Neural progenitor cell (in vitro differentiated cells): ENCODE measurements at regions not wholly inside any gene's neighbourhood (a gene's known extent, or its start where the extent isn't known, plus 50 kb on each side); places are given as distances from the start of the nearest gene placed in this dataset.

Source experiments
- DNase-seq: peaks from one replicate; pipeline ENCODE4 v3.0.0-alpha.2; 2016; ENCODE audit warnings: low spot score
- H2AFZ ChIP-seq: fragments of 200-600 bp; sonication (generic); replicated peaks from 2 replicates; pipeline ENCODE4 v1.6.1; 2016; ENCODE audit warnings: antibody characterized with exemption
- H3F3A ChIP-seq: fragments of 200-600 bp; sonication (generic); 2 replicates; pipeline ENCODE4 v1.6.1; 2016; ENCODE audit warnings: antibody characterized with exemption, low read depth
- H3K27ac ChIP-seq: fragments of 200-600 bp; sonication (generic); 2 replicates; pipeline ENCODE4 v1.5.1; 2016; ENCODE audit warnings: mild to moderate bottlenecking
- H3K27me3 ChIP-seq: fragments of 200-600 bp; sonication (generic); 2 replicates; pipeline ENCODE4 v1.6.1; 2016; ENCODE audit warnings: mild to moderate bottlenecking, moderate library complexity
- H3K36me3 ChIP-seq: fragments of 200-600 bp; sonication (generic); 2 replicates; pipeline ENCODE4 v1.5.1; 2016
- H3K4me1 ChIP-seq: fragments of 200-600 bp; sonication (generic); 2 replicates; pipeline ENCODE4 v1.6.1; 2016; ENCODE audit warnings: mixed run types
- H3K4me2 ChIP-seq: fragments of 200-600 bp; sonication (generic); 2 replicates; pipeline ENCODE4 v1.6.1; 2016
- H3K4me3 ChIP-seq: fragments of 200-600 bp; sonication (generic); 2 replicates; pipeline ENCODE4 v1.5.1; 2016
- H3K79me2 ChIP-seq: fragments of 200-600 bp; sonication (generic); 2 replicates; pipeline ENCODE4 v1.6.1; 2016; ENCODE audit warnings: low read depth
- H3K9ac ChIP-seq: fragments of 200-600 bp; sonication (generic); 2 replicates; pipeline ENCODE4 v1.6.1; 2016
- H3K9me3 ChIP-seq: fragments of 200-600 bp; sonication (generic); 2 replicates; pipeline ENCODE4 v1.5.1; 2016; ENCODE audit warnings: low read depth
- H4K20me1 ChIP-seq: fragments of 200-600 bp; sonication (generic); 2 replicates; pipeline ENCODE4 v1.6.1; 2016; ENCODE audit warnings: low read depth
- H3K27ac Mint-ChIP-seq: 3 replicates; pipeline ENCODE4 v1.8.0; 2021; ENCODE audit warnings: mixed read lengths
- H3K27me3 Mint-ChIP-seq: 2 replicates; pipeline ENCODE4 v1.8.0; 2022; ENCODE audit warnings: low read depth, mild to moderate bottlenecking, inconsistent platforms, moderate library complexity, mixed read lengths; ENCODE audit not compliant: insufficient read depth
- H3K36me3 Mint-ChIP-seq: 3 replicates; pipeline ENCODE4 v1.8.0; 2021; ENCODE audit warnings: mixed read lengths
- H3K4me1 Mint-ChIP-seq: 3 replicates; pipeline ENCODE4 v1.8.0; 2021; ENCODE audit warnings: mixed read lengths
- H3K4me3 Mint-ChIP-seq: 3 replicates; pipeline ENCODE4 v1.8.0; 2021; ENCODE audit warnings: mild to moderate bottlenecking, moderate library complexity, mixed read lengths
- H3K9me3 Mint-ChIP-seq: 3 replicates; pipeline ENCODE4 v1.8.0; 2020; ENCODE audit warnings: mixed read lengths
- EZH2 ChIP-seq: fragments of 200-600 bp; sonication (generic); IDR thresholded peaks from 2 replicates; pipeline ENCODE4 v1.6.1; 2017; ENCODE audit warnings: antibody characterized with exemption, mild to moderate bottlenecking, moderate library complexity
- EZH2phosphoT487 ChIP-seq: fragments of 200-600 bp; sonication (generic); IDR thresholded peaks from 2 replicates; pipeline ENCODE4 v1.6.1; 2017; ENCODE audit warnings: antibody characterized with exemption
- TF ChIP-seq, protein P1 (sequence below): fragments of 200-600 bp; sonication (generic); IDR thresholded peaks from 2 replicates; pipeline ENCODE4 v1.5.1; 2017; ENCODE audit warnings: antibody characterized with exemption, mild to moderate bottlenecking

DNA sequence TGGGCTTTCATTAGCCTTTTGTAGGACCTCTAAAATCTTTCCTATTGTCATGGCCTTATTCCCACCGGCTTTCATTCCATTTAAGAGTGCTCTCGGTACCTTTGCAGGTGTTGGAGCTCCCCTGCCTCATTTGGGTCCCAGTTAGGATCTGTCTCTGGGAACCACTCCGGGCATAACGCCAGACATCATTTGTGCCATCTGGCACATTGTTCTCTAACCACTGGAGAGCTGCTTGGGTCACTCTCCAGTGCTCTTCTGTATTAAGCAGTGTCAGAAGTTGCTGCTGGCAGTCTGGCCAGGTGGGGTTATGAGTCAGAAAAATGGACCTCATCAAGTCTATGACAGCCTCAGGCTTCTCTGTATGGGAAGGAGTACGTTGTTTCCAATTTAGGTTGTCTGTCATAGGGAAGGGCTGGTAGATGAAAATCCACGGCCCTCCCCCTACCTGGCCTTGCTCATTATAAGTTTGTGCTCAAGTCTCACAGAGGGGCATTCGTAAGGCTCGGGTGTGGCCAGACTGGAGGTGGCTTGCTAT is 62.9 kb upstream of the MOCS1 start:
- peaks cover 33% of the 10 kb centered on the region for H3K9me3 Mint-ChIP-seq
- Histone ChIP-seq H3K27ac (no peak overlapping the region), H3K4me2 (no peak overlapping the region), H3K36me3 (no peaks in the 10 kb centered on the region), H3K4me1 (no peaks in the 10 kb centered on the region), H3K9me3 (peaks cover 9% of the 10 kb centered on the region), H3K4me3 (no peak overlapping the region), H3F3A (no peaks in the 10 kb centered on the region), H3K79me2 (no peaks in the 10 kb centered on the region), H2AFZ (no peak overlapping the region), H4K20me1 (no peaks in the 10 kb centered on the region), H3K27me3 (no peaks in the 10 kb centered on the region), H3K9ac (no peak overlapping the region)
- DNase-seq: no peak
- TF ChIP-seq, protein P1, sequence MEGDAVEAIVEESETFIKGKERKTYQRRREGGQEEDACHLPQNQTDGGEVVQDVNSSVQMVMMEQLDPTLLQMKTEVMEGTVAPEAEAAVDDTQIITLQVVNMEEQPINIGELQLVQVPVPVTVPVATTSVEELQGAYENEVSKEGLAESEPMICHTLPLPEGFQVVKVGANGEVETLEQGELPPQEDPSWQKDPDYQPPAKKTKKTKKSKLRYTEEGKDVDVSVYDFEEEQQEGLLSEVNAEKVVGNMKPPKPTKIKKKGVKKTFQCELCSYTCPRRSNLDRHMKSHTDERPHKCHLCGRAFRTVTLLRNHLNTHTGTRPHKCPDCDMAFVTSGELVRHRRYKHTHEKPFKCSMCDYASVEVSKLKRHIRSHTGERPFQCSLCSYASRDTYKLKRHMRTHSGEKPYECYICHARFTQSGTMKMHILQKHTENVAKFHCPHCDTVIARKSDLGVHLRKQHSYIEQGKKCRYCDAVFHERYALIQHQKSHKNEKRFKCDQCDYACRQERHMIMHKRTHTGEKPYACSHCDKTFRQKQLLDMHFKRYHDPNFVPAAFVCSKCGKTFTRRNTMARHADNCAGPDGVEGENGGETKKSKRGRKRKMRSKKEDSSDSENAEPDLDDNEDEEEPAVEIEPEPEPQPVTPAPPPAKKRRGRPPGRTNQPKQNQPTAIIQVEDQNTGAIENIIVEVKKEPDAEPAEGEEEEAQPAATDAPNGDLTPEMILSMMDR: no peak
- TF ChIP-seq EZH2 (no peak), EZH2phosphoT487 (no peak)
- H3K27me3 Mint-ChIP-seq: peaks cover 10% of the 10 kb centered on the region
- H3K36me3 Mint-ChIP-seq: no peaks in the 10 kb centered on the region
- no peak overlapping the region for H3K4me3 Mint-ChIP-seq
- H3K27ac Mint-ChIP-seq: no peak overlapping the region
- H3K4me1 Mint-ChIP-seq: no peaks in the 10 kb centered on the region

DNA sequence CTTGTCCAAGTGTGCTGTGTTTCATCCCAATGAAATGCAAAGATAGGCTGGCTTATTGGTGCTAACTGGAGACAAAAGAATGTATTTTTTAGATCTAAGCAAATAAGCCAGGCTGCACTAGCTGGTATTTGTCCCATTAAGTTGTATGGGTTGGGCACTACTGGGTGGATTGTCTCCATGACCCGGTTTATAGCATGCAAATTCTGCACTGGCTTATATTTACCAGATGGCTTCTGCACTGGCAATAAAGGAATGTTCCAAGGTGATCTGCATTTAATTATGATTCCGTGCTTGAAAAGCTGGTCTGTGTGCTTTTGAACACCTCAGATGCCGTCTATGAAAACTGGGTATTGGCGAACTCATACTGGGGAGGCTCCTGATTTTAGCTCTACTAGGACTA is 61.4 kb upstream of the MOCS1 start:
- Histone ChIP-seq H3K36me3 (no peaks in the 10 kb centered on the region), H3K4me1 (no peaks in the 10 kb centered on the region), H3K27me3 (no peaks in the 10 kb centered on the region), H3K9me3 (peaks cover 9% of the 10 kb centered on the region), H2AFZ (no peak overlapping the region), H3K4me2 (no peak overlapping the region), H4K20me1 (no peaks in the 10 kb centered on the region), H3F3A (no peaks in the 10 kb centered on the region), H3K4me3 (no peak overlapping the region), H3K9ac (no peak overlapping the region), H3K79me2 (no peaks in the 10 kb centered on the region), H3K27ac (no peak overlapping the region)
- Mint-ChIP-seq H3K9me3 (peaks cover 33% of the 10 kb centered on the region), H3K4me3 (no peak overlapping the region), H3K27me3 (peaks cover 8% of the 10 kb centered on the region), H3K36me3 (no peaks in the 10 kb centered on the region), H3K27ac (no peak overlapping the region), H3K4me1 (no peaks in the 10 kb centered on the region)
- TF ChIP-seq EZH2 (no peak), EZH2phosphoT487 (no peak)
- TF ChIP-seq, protein P1: no peak
- DNase-seq: no peak

DNA sequence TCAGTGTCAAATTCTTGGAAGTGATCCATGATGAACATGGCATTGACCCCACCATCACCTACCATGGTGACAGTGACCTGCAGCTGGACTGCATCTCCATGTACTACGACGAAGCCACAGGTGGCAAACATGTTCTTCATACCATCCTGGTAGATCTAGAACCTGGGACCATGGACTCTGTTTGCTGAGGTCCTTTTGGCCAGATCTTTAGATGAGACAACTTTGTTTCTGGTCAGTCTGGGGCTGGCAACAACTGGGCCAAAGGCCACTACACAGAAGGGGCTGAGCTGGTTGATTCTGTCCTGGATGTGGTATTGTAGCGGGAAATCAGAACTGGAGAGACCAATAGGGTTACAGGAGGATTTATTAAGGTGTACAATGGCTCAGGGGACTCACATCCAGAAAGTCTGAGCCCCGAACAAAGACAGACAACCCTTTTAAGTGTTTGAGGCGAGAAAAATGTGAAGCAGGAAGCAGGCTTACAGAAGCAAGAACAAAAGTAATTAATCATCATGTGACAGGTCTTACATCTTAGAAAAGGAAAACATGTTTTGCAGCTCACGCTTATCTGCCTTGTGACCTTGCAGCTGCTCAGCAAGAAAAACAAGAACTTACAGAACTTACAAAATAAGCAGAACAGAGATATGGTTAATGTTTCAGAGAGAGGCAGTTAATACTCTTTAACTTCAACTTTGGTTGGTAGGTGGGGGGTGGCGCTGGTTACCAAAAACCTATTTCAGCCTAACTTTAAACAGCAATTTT is 58.8 kb upstream of the MOCS1 start:
- Mint-ChIP-seq H3K4me3 (no peak overlapping the region), H3K9me3 (peaks cover 11% of the 10 kb centered on the region), H3K27me3 (no peaks in the 10 kb centered on the region), H3K36me3 (no peaks in the 10 kb centered on the region), H3K27ac (no peak overlapping the region), H3K4me1 (no peaks in the 10 kb centered on the region)
- peaks cover 9% of the 10 kb centered on the region for H3K9me3 ChIP-seq
- H3K9ac ChIP-seq: no peak overlapping the region
- TF ChIP-seq EZH2: no peak
- TF ChIP-seq EZH2phosphoT487: no peak
- TF ChIP-seq, protein P1: no peak
- DNase-seq: no peak
- no peak overlapping the region for H3K4me3 ChIP-seq
- H3K36me3 ChIP-seq: no peaks in the 10 kb centered on the region
- no peak overlapping the region for H3K4me2 ChIP-seq
- no peak overlapping the region for H2AFZ ChIP-seq
- H3K79me2 ChIP-seq: no peaks in the 10 kb centered on the region
- no peaks in the 10 kb centered on the region for H4K20me1 ChIP-seq
- no peaks in the 10 kb centered on the region for H3K27me3 ChIP-seq
- no peaks in the 10 kb centered on the region for H3K4me1 ChIP-seq
- H3K27ac ChIP-seq: no peak overlapping the region
- no peaks in the 10 kb centered on the region for H3F3A ChIP-seq
